ENCODE measurements at regions not wholly inside any gene's neighbourhood (a gene's known extent, or its start where the extent isn't known, plus 50 kb on each side); places are given as distances from the start of the nearest gene placed in this dataset.

DNA sequence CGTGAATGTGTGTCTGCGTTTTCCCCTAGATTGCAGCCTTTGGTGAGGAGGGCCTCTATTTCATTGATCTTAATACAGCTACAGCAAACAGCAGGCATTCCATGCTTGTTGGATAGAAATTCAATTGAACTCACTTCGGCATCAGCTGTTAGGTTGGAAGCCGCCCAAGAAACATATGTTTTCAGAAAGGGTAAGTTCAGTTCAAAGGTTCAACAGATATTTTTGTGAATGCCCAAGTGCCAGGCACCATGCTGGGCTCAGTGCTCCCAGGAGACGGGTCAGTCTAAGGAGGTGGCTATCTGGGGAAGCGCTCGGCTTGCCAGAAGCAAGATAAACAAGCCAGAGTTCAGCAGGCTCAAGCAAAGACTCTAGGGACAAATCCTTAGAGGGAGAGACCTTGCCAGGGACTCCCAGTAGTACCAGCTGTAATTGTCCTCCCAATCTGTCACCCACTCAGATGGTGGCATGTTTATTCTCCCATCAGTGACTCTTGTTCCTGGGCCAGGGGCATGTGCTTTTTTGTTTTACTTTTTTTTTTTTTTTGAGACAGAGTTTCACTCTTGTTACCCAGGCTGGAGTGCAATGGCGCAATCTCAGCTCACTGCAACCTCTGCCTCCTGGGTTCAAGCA is 64.5 kb upstream of the LARGE1 start:
- Histone ChIP-seq H3K9ac (ENCODE audit: low read length) (no peak overlapping the region), H3K36me3 (replicated peaks in 1 of 2; ENCODE audit: control extremely low read depth in 1 of 2, control insufficient read depth in 1 of 2, extremely low read depth in 1 of 2, insufficient read depth in 2 of 2, low read length in 1 of 2) (no peaks in the 10 kb centered on the region), H2AFZ (ENCODE audit: insufficient read depth, low read depth, low read length, poor library complexity, severe bottlenecking) (no peak overlapping the region), H3K4me1 (ENCODE audit: control insufficient read depth in 2 of 2, insufficient read depth in 2 of 2, low read length in 2 of 2) (peaks cover 0 to 5% of the 10 kb centered on the region in 2 donors), H3K27me3 (replicated peaks in 1 of 4; ENCODE audit: control extremely low read depth in 1 of 4, control insufficient read depth in 3 of 4, insufficient read depth in 4 of 4, low read length in 3 of 4) (peaks cover 0 to 4% (median 2%) of the 10 kb centered on the region in 4 experiments), H3K4me2 (replicated peaks; ENCODE audit: low read depth, low read length, poor library complexity, severe bottlenecking) (no peak overlapping the region), H3K27ac (ENCODE audit: low read length in 2 of 2) (no peak overlapping the region), H4K20me1 (ENCODE audit: control insufficient read depth, insufficient read depth, low read length, poor library complexity, severe bottlenecking) (no peaks in the 10 kb centered on the region), H3K79me2 (ENCODE audit: control insufficient read depth, insufficient read depth, low read length) (no peaks in the 10 kb centered on the region), H3K4me3 (ENCODE audit: control extremely low read depth in 1 of 5, extremely low read depth in 1 of 5, insufficient read depth in 1 of 5, low read depth in 2 of 5, low read length in 4 of 5) (no peak overlapping the region), H3K9me3 (ENCODE audit: control extremely low read depth in 1 of 3, control insufficient read depth in 2 of 3, insufficient read depth in 1 of 3, low read length in 2 of 3) (no peaks in the 10 kb centered on the region)
- intact Hi-C loops (cut with micrococcal nuclease): no loop called here
- no peak overlapping the region for H3K4me3 Mint-ChIP-seq
- peaks cover 22% of the 10 kb centered on the region for H3K27me3 Mint-ChIP-seq
- no peak for DNase-seq
- no peak overlapping the region for H3K27ac Mint-ChIP-seq
- TF ChIP-seq CTCF (IDR thresholded peaks at IDR 0.05) (no peak), EZH2 (IDR thresholded peaks at IDR 0.05; ENCODE audit: borderline replicate concordance, insufficient read depth, low read depth, low read length, poor library complexity, severe bottlenecking) (no peak)
- CTCF ChIA-PET: no interaction called here
- WGBS (ENCODE audit: insufficient coverage): 60% methylated on average over 4 of the region's 8 CpGs
- POLR2A ChIA-PET: no interaction called here
- no peaks in the 10 kb centered on the region for H3K9me3 Mint-ChIP-seq (ENCODE audit: insufficient read depth)
- peaks cover 4% of the 10 kb centered on the region for H3K4me1 Mint-ChIP-seq
- ATAC-seq (ENCODE audit: low read depth): no peak

DNA sequence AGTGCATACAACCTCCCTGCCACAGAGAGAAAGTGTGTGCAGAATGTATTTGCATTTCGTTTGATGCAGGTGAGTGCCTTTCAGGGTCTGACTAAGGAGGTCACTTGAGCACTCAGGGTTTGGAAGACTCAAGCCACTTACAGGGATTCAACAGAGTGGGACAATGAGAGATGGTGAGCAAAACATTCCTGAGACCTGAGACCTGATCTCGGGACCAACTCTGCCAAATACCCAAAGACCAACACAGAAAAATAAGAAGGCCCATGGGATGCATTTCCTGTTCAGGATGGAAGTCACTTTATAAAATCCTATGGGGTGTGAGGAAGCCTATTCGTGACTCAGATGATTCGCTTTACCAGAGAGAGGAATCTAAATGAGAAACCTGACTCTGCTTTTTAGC is 65.2 kb upstream of the LARGE1 start:
- H3K4me2 ChIP-seq (replicated peaks; ENCODE audit: low read depth, low read length, poor library complexity, severe bottlenecking): no peak overlapping the region
- no peak overlapping the region for H2AFZ ChIP-seq (ENCODE audit: insufficient read depth, low read depth, low read length, poor library complexity, severe bottlenecking)
- H3K27ac Mint-ChIP-seq: no peak overlapping the region
- no peak overlapping the region for H3K4me3 ChIP-seq (ENCODE audit: control extremely low read depth in 1 of 5, extremely low read depth in 1 of 5, insufficient read depth in 1 of 5, low read depth in 2 of 5, low read length in 4 of 5)
- no peaks in the 10 kb centered on the region for H3K9me3 Mint-ChIP-seq (ENCODE audit: insufficient read depth)
- peaks cover 4% of the 10 kb centered on the region for H3K4me1 Mint-ChIP-seq
- no CpG with 5 or more reads among the region's 4 CpGs for WGBS (ENCODE audit: insufficient coverage)
- H3K36me3 ChIP-seq (replicated peaks in 1 of 2; ENCODE audit: control extremely low read depth in 1 of 2, control insufficient read depth in 1 of 2, extremely low read depth in 1 of 2, insufficient read depth in 2 of 2, low read length in 1 of 2): no peaks in the 10 kb centered on the region
- H3K27me3 ChIP-seq (replicated peaks in 1 of 4; ENCODE audit: control extremely low read depth in 1 of 4, control insufficient read depth in 3 of 4, insufficient read depth in 4 of 4, low read length in 3 of 4): peaks cover 0 to 4% (median 2%) of the 10 kb centered on the region in 4 experiments
- ATAC-seq (ENCODE audit: low read depth) (no peak), DNase-seq (no peak)
- H3K4me1 ChIP-seq (ENCODE audit: control insufficient read depth in 2 of 2, insufficient read depth in 2 of 2, low read length in 2 of 2): peaks cover 0 to 5% of the 10 kb centered on the region in 2 donors
- intact Hi-C loops (cut with micrococcal nuclease): no loop called here
- CTCF ChIA-PET: no interaction called here
- H3K9ac ChIP-seq (ENCODE audit: low read length): no peak overlapping the region
- TF ChIP-seq CTCF (IDR thresholded peaks at IDR 0.05) (no peak), EZH2 (IDR thresholded peaks at IDR 0.05; ENCODE audit: borderline replicate concordance, insufficient read depth, low read depth, low read length, poor library complexity, severe bottlenecking) (no peak)
- POLR2A ChIA-PET: no interaction called here
- H4K20me1 ChIP-seq (ENCODE audit: control insufficient read depth, insufficient read depth, low read length, poor library complexity, severe bottlenecking): no peaks in the 10 kb centered on the region
- no peak overlapping the region for H3K4me3 Mint-ChIP-seq
- H3K27ac ChIP-seq (ENCODE audit: low read length in 2 of 2): no peak overlapping the region
- H3K79me2 ChIP-seq (ENCODE audit: control insufficient read depth, insufficient read depth, low read length): no peaks in the 10 kb centered on the region
- H3K27me3 Mint-ChIP-seq: peaks cover 25% of the 10 kb centered on the region
- no peaks in the 10 kb centered on the region for H3K9me3 ChIP-seq (ENCODE audit: control extremely low read depth in 1 of 3, control insufficient read depth in 2 of 3, insufficient read depth in 1 of 3, low read length in 2 of 3)

Data from B cell (primary cell).